Testis (tissue), 2 donors: ENCODE measurements at regions not wholly inside any gene's neighbourhood (a gene's known extent, or its start where the extent isn't known, plus 50 kb on each side); places are given as distances from the start of the nearest gene placed in this dataset.

Experiments used
- DNase-seq: peaks from one replicate; pipeline ENCODE4 v3.0.0-alpha.2; 2019
- H3K27ac ChIP-seq, 2 donors: fragments of 200-600 bp; sonication (generic); one replicate each; pipeline ENCODE4 v1.5.1; 2019
- H3K27me3 ChIP-seq: fragments of 200-600 bp; sonication (generic); one replicate; pipeline ENCODE4 v1.5.1; 2019
- H3K36me3 ChIP-seq: fragments of 200-600 bp; sonication (generic); one replicate; pipeline ENCODE4 v1.5.1; 2017; ENCODE audit warnings: low read depth; ENCODE audit errors: missing control alignments
- H3K4me1 ChIP-seq: fragments of 200-600 bp; sonication (generic); one replicate; pipeline ENCODE4 v1.5.1; 2019
- H3K4me3 ChIP-seq, 2 donors: fragments of 200-600 bp; sonication (generic); one replicate each; pipeline ENCODE4 v1.5.1; 2017 to 2019
- H3K9me3 ChIP-seq: fragments of 200-600 bp; sonication (generic); one replicate; pipeline ENCODE4 v1.5.1; 2017
- POLR2A ChIP-seq: fragments of 450-650 bp; IDR thresholded peaks from one replicate; pipeline ENCODE4 v1.6.1; 2017; ENCODE audit warnings: antibody characterized with exemption, mild to moderate bottlenecking, moderate library complexity
- WGBS, 2 donors: methylation state at CpG; one replicate each; pipeline ENCODE4 v1.1.5; 2018; 5-methylcytosine and 5-hydroxymethylcytosine counted together
- intact Hi-C: fragments of 100-400 bp; cut with DNase I; formaldehyde crosslinking; loops from one replicate; pipeline ENCODE4 v1.15.1; 2023; ENCODE audit warnings: low total_unique reads
- small RNA-seq, 2 donors: library from RNA; depleted of rRNA; stranded (forward); fragments of <200 nt; gene quantifications; one replicate each; pipeline ENCODE3, GENCODE V24; 2016
- TF ChIP-seq, protein P1 (sequence below), 3 experiments: fragments of 450-650 bp in 2 of 3; fragments of 200-600 bp in 1 of 3; sonication (generic) in 1 of 3; IDR thresholded peaks; one replicate each; pipeline ENCODE4 v1.5.1; 2016 to 2019; ENCODE audit warnings: antibody characterized with exemption in 3 of 3, mild to moderate bottlenecking in 2 of 3, moderate library complexity in 1 of 3

- no peak for DNase-seq
- Histone ChIP-seq H3K4me1 (peaks cover 8% of the 10 kb centered on the region), H3K4me3 (no peak overlapping the region), H3K27me3 (no peaks in the 10 kb centered on the region), H3K9me3 (no peaks in the 10 kb centered on the region), H3K36me3 (no peaks in the 10 kb centered on the region), H3K27ac (no peak overlapping the region)
- no peak for TF ChIP-seq POLR2A
- TF ChIP-seq, protein P1, sequence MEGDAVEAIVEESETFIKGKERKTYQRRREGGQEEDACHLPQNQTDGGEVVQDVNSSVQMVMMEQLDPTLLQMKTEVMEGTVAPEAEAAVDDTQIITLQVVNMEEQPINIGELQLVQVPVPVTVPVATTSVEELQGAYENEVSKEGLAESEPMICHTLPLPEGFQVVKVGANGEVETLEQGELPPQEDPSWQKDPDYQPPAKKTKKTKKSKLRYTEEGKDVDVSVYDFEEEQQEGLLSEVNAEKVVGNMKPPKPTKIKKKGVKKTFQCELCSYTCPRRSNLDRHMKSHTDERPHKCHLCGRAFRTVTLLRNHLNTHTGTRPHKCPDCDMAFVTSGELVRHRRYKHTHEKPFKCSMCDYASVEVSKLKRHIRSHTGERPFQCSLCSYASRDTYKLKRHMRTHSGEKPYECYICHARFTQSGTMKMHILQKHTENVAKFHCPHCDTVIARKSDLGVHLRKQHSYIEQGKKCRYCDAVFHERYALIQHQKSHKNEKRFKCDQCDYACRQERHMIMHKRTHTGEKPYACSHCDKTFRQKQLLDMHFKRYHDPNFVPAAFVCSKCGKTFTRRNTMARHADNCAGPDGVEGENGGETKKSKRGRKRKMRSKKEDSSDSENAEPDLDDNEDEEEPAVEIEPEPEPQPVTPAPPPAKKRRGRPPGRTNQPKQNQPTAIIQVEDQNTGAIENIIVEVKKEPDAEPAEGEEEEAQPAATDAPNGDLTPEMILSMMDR (IDR thresholded peaks at IDR 0.05): no peak
- intact Hi-C loops: no loop called here
- WGBS, 2 donors: 84 to 91% methylated on average over 5 of the region's 5 CpGs
Observed at GRCh38 chr5:52728686-52729085, 59.0 kb upstream of the ITGA1 start.

DNA sequence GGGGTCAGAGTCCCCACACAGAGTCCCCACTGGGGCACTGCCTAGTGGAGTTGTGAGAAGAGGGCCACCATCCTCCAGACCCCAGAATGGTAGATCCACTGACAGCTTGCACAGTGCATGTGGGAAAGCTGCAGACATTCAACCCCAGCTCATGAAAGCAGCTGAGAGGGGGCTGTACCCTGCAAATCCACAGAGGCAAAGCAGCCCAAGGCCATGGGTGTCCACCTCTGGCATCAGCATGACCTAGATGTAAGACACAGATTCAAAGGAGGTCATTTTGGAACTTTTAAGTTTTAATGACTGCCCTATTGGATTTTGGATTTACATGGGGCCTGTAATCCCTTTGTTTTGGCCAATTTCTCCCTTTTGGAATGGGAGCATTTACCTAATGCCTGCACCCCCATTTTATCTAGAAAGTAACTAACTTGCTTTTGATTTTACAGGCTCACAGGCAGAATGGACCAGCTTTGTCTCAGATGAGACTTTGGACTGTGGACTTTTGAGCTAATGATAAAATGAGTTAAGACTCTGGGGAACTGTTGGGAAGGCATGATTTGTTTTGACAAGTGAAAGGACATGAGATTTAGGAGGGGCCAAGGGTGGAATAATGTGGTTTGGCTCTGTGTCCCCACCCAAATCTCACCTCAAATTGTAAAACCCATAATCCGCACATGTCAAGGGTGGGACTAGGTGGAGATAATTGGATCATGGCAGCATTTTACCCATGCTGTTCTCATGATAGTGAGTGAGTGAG is 56.3 kb upstream of the ITGA1 start:
- H3K27me3 ChIP-seq: no peaks in the 10 kb centered on the region
- intact Hi-C loops: no loop called here
- DNase-seq: no peak
- H3K27ac ChIP-seq: no peak overlapping the region
- H3K9me3 ChIP-seq: no peaks in the 10 kb centered on the region
- no peaks in the 10 kb centered on the region for H3K4me1 ChIP-seq
- H3K36me3 ChIP-seq: no peaks in the 10 kb centered on the region
- WGBS, 2 donors: 95% methylated on average over 1 of the region's 1 CpG
- H3K4me3 ChIP-seq: no peak overlapping the region
- TF ChIP-seq, protein P1 (IDR thresholded peaks at IDR 0.05): no peak
- no peak for TF ChIP-seq POLR2A

DNA sequence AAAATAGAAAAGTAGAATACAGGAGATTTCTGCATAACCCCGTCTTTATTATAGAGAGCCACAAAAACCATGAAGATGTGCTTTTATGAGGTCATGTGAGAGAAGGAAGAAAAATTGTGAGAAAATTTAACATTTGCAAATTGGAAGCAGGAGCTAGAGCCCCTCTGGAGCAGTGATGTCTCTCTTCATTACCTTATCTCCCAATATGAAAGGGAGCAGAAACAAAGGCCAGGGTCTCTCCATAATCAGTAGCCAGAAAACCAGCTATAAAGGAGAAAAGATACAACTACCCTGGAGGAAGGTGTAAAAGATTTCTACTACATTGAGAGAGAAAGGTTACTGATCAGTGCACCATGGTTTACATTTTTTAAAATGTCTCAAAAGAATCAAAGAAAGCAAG is 53.2 kb upstream of the ITGA1 start:
- DNase-seq: no peak
- WGBS, 2 donors: 94 to 100% methylated on average over 1 of the region's 1 CpG
- Histone ChIP-seq H3K4me3 (no peak overlapping the region), H3K27ac (no peak overlapping the region), H3K36me3 (no peaks in the 10 kb centered on the region), H3K9me3 (no peaks in the 10 kb centered on the region), H3K27me3 (no peaks in the 10 kb centered on the region), H3K4me1 (no peaks in the 10 kb centered on the region)
- TF ChIP-seq, protein P1 (IDR thresholded peaks at IDR 0.05): no peak
- no peak for TF ChIP-seq POLR2A
- intact Hi-C loops: no loop called here

DNA sequence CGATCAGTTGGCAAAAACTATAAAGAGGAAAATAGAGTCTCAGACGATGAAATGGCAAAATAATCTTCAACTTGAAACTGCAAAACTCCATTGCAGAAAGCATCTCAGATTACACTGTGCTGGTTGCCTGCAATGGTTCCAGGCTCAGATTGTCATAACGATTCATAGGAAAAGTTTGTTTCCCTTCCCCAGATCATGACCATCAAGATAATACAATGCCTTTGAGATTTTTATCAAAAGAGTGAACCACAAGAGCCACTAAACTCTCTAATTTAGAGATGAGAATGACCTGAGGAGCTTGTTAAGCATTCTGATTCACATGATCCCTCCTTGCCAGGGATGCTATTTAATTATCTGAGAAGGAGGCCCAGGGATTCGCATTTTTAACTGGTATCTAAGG is 52.6 kb upstream of the ITGA1 start:
- no peak overlapping the region for H3K4me3 ChIP-seq
- H3K27ac ChIP-seq: no peak overlapping the region
- no peaks in the 10 kb centered on the region for H3K36me3 ChIP-seq
- intact Hi-C loops: no loop called here
- DNase-seq: no peak
- H3K4me1 ChIP-seq: no peaks in the 10 kb centered on the region
- TF ChIP-seq, protein P1 (IDR thresholded peaks at IDR 0.05): no peak
- no peak for TF ChIP-seq POLR2A
- H3K27me3 ChIP-seq: no peaks in the 10 kb centered on the region
- H3K9me3 ChIP-seq: no peaks in the 10 kb centered on the region
- WGBS, 2 donors: 85 to 88% methylated on average over 4 of the region's 4 CpGs

Small RNAs in the stretch of these regions (small RNA-seq; reads per million reads assigned to genes)
- 0 reads per million in 2 donors for gene RPS17P11
